GM10266 (cell line): ENCODE measurements at regions not wholly inside any gene's neighbourhood (a gene's known extent, or its start where the extent isn't known, plus 50 kb on each side); places are given as distances from the start of the nearest gene placed in this dataset.

ENCODE experiments used
- DNase-seq: peaks from one replicate; pipeline ENCODE4 v3.0.0; 2012; ENCODE audit errors: extremely low spot score
- TF ChIP-seq, protein P1 (sequence below): IDR thresholded peaks from 2 replicates; pipeline ENCODE4 v1.5.1; 2012; ENCODE audit warnings: mild to moderate bottlenecking, low read depth; ENCODE audit not compliant: control insufficient read depth, insufficient read depth; ENCODE audit errors: missing control alignments

- TF ChIP-seq, protein P1, sequence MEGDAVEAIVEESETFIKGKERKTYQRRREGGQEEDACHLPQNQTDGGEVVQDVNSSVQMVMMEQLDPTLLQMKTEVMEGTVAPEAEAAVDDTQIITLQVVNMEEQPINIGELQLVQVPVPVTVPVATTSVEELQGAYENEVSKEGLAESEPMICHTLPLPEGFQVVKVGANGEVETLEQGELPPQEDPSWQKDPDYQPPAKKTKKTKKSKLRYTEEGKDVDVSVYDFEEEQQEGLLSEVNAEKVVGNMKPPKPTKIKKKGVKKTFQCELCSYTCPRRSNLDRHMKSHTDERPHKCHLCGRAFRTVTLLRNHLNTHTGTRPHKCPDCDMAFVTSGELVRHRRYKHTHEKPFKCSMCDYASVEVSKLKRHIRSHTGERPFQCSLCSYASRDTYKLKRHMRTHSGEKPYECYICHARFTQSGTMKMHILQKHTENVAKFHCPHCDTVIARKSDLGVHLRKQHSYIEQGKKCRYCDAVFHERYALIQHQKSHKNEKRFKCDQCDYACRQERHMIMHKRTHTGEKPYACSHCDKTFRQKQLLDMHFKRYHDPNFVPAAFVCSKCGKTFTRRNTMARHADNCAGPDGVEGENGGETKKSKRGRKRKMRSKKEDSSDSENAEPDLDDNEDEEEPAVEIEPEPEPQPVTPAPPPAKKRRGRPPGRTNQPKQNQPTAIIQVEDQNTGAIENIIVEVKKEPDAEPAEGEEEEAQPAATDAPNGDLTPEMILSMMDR: no peak
- DNase-seq: no peak
Measured at GRCh38 chr17:79533116-79533515, 77.7 kb downstream of the RBFOX3 start.

DNA sequence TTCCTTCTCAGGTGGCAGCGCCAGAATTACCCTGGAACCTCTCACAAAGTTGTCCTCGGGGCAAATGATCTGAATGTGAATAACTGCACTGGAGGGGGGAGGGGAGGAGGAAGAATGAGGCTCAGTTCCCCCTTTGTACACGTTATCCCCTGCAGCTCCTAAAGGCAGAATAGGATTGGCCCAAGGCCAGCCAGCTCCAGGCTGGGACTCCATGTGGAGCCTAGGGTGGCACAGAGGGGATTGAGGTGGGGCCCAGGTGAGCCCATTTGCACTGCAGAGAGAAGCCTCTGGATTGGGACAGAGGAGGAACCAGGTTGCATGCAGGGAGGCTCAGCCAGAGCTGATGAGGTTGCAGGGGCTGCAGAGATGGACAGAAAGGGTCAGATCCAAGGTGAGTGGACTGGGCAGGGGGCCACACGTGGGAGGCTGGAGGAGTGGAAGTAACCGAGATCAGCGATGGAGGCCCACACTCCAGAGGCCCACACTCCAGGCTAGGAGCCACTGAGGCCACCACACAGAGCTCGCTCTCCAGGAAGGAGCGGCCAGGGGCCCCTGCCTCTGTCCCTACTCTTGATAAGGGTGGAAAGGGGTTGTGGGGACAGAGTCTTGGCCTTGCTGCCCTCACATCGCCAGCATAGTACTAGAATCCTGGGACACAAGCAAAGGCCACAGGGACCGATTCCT lies 78.6 kb downstream of the RBFOX3 start:
- no peak for DNase-seq
- TF ChIP-seq, protein P1: no peak

DNA sequence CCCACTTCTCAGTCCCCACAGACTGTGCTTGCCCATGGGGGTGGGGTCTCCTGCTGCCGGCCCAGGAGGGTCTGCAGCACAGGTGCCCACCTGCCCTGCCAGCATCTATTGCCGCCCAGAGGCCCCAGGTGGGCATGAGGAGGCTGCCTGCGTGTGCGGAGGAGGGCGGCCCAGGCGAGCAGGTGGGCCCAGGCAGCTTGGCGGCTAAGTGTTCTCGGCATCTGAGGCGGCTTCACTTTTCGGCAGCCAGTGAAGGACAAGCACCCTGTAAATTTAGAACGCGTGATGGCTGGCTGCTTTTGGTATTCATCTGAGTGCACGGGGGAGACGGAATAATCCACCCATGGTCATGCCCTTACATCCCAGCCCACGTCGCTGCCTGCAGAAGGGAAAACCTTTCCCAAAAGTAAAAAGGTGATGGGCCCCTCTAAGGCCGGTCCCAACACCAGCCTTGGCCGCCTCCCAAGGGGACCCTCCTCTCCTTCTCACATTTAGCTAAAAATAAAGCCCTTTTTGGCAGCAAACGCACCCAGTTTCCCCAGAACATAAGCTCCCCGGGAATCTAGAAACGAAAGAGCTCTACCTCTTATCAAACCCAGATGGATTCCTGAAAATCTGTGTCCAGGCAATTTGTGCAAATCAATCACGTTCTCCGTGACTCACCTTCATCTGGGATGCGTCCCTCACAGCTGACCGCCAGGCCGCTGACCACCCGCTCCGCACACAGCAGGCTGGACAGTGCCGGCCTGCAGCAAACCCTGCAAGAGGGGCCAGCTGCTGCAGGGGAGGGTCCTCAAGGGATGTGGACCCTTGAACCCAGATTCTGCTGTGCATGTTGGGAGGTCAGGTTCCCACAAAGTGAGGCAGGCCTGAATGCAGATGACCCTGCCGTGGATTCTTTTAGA lies 79.4 kb downstream of the RBFOX3 start:
- DNase-seq: no peak
- TF ChIP-seq, protein P1: no peak

DNA sequence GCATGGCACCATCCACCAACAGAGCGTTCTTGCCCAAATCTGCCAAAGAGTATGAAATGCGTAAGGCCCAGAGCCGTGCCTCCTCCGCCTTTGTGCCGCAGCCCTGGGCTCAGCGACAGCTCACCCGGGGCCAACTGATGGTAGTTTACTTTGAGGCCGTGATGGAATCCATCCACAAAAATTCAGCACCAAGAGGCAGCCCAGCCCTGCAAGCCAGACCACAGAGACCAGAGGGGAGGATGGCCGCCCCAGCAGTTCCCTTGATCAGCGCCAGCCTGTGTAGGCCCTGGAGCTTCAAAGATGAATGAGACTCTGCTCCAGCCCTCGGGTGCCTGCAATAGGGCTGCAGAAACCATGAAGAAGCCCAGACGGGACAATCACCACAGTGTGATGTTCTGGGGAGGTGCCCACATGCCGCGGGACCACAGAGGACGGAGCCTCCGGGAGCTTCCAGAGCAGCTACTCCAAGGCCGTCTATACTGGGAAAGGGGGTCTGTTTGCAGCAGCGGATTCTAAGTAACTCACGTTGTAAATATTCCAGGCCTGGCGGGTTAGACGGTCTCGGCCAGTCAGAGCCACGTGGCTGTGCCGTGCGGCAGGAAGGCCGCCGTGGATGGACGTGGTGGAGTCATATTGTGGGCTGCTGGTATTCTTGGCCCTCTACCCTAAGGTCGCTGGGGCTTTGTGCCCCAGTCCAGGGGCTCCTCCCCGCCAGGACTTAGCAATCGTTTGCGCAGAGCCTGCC lies 80.3 kb downstream of the RBFOX3 start:
- no peak for DNase-seq
- TF ChIP-seq, protein P1: no peak

DNA sequence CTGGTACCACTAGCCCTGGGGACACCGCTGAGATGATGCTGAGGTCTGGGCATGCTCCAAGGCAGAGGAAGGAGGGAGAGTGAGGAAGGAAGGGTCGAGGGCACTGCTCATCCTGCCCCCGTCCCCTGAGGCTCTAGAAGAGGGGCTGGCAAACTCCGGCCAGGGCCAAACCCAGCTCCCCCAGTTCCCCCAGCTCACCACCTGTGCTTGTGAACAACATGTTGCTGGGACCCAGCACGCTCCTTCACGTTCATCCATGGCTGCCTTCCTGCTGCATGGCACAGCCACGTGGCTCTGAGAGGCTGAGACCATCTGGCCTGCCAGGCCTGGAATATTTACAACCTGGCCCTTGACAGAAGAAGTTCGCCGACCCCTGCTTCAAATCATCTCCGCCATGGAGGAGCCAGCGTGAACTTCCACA lies 81.2 kb downstream of the RBFOX3 start:
- TF ChIP-seq, protein P1: no peak
- DNase-seq: no peak

DNA sequence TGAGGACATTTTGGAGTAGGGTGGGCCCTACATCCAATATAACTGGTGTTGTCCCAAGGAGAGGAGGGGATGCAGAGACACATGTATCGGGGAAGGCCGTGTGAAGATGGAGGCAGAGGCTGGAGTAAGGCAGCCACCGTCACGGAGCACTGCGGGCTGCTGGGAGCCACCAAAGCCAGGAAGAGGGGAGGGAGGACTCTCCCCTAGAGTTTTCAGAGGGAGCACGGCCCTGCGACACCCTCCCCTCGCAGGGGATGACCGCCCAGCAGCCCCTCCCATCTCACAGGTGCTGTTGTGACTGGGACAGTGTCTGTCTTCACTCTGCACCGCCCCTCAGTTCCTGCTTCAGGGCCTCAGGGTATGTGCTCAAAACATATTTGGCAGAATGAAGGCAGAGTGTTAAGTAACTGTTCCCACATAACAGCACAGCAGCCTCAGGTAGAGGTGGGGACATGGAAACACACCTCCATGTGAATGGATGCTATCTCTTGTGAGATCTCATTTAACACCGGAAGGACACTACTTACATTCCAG lies 82.2 kb downstream of the RBFOX3 start:
- TF ChIP-seq, protein P1: no peak
- no peak for DNase-seq
